ENCODE measurements at regions not wholly inside any gene's neighbourhood (a gene's known extent, or its start where the extent isn't known, plus 50 kb on each side); places are given as distances from the start of the nearest gene placed in this dataset.

DNA sequence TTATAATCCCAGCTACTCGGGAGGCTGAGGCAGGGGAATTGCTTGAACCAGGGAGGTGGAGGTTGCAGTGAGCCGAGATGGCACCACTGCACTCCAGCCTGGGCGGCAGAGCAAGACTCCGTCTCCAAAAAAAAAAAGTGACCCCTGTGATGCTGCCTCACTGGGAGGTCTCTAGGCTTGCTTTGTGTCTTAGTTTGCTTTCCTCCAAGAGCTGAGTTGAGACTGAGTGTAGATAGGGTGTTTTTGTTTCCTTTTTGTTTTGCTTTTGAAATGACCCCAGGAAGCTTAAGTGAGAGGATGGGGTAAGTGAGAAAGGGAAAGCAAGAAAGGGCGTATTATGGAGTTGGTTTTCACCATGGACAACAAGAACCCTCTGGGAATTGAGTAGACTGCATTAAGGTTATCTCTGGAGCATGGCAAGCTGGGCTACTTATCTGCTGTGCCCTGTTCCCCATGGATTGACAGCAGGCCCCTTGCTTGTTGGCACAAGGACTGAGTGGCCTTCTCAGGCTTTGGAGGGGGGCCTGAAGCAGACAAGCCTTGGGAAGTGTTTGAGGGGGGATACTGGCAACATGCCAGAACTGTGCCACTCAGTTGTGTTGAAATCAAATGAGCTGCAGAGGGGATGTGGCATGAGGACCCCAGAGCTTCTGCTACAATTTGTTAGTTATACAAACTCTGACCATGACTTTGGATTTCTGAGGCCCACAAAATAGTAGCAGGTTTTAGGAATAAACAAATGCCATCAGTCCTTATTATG, 300.6 kb upstream of the C11orf87 start:
- DNase-seq (ENCODE audit: insufficient read length, low spot score) (no peak), FAIRE-seq (no peak)
- TF ChIP-seq, protein P1, sequence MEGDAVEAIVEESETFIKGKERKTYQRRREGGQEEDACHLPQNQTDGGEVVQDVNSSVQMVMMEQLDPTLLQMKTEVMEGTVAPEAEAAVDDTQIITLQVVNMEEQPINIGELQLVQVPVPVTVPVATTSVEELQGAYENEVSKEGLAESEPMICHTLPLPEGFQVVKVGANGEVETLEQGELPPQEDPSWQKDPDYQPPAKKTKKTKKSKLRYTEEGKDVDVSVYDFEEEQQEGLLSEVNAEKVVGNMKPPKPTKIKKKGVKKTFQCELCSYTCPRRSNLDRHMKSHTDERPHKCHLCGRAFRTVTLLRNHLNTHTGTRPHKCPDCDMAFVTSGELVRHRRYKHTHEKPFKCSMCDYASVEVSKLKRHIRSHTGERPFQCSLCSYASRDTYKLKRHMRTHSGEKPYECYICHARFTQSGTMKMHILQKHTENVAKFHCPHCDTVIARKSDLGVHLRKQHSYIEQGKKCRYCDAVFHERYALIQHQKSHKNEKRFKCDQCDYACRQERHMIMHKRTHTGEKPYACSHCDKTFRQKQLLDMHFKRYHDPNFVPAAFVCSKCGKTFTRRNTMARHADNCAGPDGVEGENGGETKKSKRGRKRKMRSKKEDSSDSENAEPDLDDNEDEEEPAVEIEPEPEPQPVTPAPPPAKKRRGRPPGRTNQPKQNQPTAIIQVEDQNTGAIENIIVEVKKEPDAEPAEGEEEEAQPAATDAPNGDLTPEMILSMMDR (IDR thresholded peaks at IDR 0.05; ENCODE audit: insufficient read depth, missing control alignments), result no peak

DNA sequence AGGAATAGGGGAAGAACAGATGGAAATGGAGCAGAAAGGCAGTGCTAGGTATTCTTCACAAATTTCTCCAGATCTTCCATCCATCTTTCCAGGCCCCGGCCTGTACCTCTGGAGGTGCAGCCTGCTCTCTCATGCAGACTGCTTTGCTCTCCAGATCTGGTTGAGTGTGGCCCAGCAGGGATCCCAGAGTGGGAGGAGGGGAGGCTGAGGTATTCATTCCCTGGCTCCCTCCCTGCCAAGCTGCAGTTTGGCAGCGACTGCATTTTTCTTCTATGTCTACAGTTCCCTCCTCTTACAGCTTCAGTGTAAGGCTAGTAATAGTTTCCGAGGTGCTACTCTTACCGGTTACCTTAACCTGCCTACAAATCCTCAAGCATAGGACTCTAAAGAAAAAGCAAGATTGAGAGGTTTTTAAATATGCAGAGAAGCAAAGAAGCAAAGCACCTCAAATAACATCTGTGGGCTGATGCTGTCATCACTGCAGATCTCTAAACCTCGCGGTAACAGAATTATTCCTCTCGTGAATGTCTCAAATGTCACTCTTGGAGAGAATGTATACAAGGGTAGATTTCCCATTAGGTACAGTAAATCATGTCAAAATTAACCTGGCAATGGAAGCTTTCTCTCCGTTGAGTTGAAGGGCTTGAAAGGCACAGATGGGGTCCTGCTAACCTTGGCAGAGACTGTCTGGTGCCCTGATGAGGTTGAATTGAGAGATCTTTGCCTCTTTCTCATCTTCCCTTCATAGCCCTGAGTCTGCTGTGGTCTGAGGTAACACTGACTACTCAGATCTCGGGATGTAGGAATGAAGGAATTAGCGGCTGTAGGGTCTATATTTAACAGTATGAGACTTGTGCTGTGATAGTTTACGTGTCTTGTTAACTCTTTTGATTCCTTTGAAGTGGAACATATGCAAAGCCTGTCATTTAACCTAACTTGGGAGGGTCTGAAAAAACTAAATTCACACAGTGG, 297.9 kb upstream of the C11orf87 start:
- TF ChIP-seq, protein P1 (IDR thresholded peaks at IDR 0.05; ENCODE audit: insufficient read depth, missing control alignments), result no peak
- DNase-seq (ENCODE audit: insufficient read length, low spot score) (no peak), FAIRE-seq (no peak)

DNA sequence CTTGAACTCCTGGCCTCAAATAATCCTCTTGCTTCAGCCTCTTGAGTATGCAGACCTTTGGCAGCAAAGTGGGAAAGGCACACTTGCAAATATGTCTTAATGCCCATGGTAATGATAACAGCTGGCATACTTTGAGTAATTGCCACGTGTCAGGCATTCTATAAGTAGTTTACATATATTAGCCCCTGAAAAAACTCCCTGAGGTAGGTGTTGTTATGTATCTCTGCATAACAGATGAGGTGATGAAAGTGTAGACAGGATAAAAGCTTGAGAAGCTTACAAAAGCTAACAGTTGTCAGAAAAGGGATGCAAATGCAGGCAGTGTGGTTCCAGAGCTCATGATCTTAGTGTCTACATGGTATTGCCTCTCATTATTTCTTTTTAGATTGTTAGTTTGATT, 291.1 kb upstream of the C11orf87 start:
- no peak for FAIRE-seq
- no peak for DNase-seq (ENCODE audit: insufficient read length, low spot score)
- TF ChIP-seq, protein P1 (IDR thresholded peaks at IDR 0.05; ENCODE audit: insufficient read depth, missing control alignments), result no peak

DNA sequence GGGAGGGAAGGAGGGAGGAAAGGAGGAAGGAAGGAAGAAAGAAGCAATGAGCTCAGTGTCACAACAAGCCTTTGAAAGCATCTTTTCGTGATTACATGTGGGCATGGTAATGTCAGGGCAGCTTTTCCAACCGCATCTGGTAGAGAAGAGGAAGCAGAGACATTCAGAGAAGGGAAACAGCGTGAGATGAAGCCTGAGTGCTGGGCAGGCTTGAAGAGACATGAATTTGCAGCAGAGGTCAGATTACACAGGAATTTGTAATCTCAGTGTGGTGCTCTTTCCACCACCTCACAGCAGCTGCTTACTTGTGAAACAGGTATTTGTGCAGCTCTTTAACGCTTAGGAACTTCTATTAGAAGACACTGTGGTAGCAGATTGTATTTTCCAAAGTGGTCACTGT, 289.5 kb upstream of the C11orf87 start:
- TF ChIP-seq, protein P1 (IDR thresholded peaks at IDR 0.05; ENCODE audit: insufficient read depth, missing control alignments), result no peak
- DNase-seq (ENCODE audit: insufficient read length, low spot score) (no peak), FAIRE-seq (no peak)

DNA sequence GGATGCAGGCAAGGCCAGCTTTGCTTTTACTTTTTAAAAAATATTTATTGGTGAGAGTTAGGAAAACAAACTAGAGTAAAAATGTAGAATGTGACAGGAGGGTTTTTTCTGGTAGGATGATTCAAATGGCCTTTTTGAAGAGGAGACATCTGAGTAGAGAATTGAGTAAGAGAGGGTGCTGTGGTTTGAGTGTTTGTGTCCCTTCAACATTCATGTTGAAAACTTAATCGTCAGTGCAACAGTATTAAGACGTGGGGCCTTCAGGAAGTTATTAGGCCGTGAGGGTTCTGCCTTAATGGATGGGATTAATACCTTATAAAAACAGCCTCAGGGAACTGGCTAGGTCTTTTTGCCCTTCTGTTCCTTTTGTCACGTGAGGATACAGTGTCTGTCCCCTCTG, 288.8 kb upstream of the C11orf87 start:
- TF ChIP-seq, protein P1 (IDR thresholded peaks at IDR 0.05; ENCODE audit: insufficient read depth, missing control alignments), result no peak

DNA sequence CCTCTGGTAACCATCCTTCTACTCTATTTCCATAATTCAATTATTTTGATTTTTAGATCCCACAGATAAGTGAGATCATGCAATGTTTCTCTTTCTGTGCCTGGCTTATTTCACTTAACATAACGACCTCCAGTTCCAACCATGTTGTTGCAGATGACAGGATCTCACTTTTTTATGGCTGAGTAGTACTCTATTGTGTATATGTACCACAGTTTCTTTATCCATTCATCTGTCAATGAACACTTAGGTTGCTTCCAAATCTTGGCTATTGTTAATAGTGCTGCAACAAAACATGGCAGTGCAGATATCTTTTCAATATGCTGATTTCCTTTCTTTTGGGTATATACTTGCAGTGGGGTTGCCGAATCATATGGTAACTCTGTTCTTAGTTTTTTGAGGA, 286.4 kb upstream of the C11orf87 start:
- FAIRE-seq, result no peak
- DNase-seq (ENCODE audit: insufficient read length, low spot score), result no peak
- TF ChIP-seq, protein P1 (IDR thresholded peaks at IDR 0.05; ENCODE audit: insufficient read depth, missing control alignments), result no peak

More for the DNA sequence above, 288.8 kb upstream of the C11orf87 start:
- no peak for DNase-seq (ENCODE audit: insufficient read length, low spot score)
- FAIRE-seq, result no peak

Measured in D721Med (cell line).